HG03354 (cell line): ENCODE measurements at regions not wholly inside any gene's neighbourhood (a gene's known extent, or its start where the extent isn't known, plus 50 kb on each side); places are given as distances from the start of the nearest gene placed in this dataset.

ENCODE experiments used
- ATAC-seq: cut with Tn5 transposase; IDR thresholded peaks from one replicate; pipeline ENCODE4 v1.9.1; 2021; ENCODE audit warnings: mild to moderate bottlenecking; ENCODE audit not compliant: unreplicated experiment, poor library complexity, severe bottlenecking

DNA sequence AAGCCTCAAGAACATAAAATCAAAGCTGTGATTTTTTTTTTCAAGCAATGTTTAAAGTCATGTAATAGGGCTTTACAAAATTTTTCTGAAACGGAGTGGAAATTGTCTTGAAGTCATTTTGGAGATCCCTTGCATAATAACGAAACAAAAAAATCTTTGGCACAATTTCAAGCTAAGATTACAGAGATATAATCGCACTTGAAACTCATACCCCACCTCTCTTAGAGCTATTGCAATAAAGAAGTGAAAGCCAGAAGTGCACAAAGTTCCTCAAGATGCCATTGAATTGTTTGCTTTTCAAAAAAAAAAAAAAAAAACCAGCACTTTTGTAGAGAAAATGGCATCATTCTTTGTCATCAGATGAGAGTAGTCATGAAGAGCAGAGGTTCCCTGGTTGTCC lies 152.3 kb downstream of the PAX3 start:
- ATAC-seq = no peak

DNA sequence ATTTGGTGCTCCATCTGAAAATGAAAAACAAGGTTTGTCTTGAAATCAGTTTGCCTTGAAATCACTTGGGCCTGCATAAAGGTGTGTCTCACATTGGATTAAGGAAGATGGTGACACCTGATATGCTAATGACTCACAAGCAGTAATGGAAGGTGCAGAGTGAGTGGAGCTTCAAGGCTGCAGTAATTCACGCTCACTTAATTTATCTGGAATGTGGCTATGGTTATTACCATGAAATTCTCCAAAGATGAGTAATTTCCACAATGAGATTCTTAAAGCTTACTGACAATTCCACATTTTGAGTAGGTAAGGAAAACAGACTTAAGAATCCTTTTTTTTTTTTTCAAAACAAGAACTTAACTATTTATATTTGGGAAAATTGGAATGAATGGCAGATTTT lies 156.8 kb downstream of the PAX3 start:
- no peak for ATAC-seq

DNA sequence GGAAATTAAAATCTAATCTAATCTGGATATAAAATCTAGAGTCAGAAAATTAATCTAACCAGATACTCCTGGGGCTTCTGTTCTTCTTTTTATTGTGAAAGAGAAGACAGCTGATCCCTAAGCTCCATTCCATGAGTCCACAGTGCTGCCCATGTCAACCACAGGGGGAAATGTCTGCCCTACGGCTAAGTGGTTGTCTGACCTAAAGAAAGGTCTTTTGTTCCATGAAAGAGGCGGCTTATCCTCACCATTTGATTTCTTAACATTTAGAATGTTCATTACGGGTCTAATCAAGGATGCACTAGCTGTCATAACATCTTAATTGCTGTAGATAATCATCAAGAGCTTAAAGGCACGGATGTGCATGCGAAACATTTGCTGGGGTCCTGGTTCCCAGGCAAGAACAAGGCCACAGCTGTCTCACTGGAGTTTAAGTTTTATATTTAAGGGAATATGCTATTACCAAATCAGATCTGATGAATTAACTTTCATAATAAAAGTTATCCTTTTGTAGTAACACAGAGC lies 162.6 kb downstream of the PAX3 start:
- ATAC-seq = no peak

DNA sequence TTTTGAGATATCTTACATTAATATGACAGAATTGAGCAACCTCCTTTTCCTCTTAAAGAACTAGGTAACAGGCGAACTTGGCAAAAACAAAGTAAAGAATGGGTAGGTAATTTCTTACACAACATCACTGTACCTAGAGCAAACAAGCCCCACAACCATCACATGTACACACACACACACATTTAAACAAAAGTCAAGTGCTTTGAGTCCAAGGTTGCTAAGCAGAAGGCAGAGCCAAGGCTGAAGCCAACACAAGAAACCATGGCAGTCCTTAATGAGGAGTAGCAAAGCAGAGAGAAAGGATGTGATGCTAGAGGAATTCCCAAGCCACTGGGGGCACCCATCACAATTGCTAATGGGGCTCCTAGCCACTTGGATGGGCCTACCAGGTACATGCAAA lies 164.1 kb downstream of the PAX3 start:
- no peak for ATAC-seq

DNA sequence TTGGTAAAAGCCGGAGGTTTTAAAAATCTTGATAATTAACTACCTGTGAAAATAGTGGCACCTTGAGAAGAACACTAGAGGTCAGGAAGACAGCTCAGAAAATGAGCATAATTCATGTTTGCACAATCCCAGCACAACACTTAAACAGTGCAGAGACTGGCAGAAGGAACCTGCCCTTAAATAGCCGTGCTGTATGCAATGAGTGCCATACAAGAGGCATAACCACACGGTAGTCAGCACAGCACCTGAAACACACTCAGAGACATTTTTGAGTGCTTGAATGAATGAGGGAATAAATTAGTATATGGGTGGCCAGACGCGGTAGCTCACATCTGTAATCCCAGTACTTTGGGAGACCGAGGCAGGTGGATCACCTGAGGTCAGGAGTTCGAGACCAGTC lies 164.9 kb downstream of the PAX3 start:
- ATAC-seq = no peak

DNA sequence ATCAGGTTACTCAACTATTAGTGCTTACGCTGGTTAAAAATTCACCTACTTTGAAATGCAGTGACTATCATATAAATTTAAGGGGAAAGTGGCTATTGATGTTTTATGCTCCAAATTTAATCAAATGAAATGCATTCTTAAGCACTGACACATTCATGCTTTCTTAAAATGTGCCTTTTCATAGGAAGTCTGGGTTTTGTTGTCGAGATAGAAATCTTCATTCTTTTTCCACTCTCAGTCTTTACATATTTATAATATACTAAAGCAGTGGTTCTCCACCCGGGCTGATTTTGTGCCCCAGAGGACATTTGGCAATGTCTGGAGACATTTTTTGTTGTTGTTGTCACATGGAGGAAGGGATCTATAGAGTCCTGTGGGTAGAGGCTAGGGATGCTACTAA lies 167.9 kb downstream of the PAX3 start:
- no peak for ATAC-seq

DNA sequence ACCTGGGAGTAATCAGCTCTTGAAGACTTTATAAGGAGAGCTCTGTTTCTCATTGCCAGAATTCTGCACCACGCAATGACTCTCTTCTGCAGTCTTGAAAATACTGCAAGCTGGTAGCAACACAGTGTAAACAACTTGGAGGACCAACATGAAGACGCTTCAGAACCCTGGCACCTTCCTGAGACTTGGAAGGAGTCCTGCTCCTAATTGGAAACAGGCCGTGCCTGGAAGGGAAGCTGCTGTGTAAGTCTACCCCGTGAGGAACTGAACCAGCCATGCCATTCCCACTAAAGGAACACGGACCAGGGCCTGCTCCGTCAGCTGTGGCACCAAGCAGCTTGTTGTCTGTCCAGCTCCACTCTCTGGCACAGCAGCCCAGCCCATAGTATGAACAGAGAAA lies 171.1 kb downstream of the PAX3 start:
- no peak for ATAC-seq

DNA sequence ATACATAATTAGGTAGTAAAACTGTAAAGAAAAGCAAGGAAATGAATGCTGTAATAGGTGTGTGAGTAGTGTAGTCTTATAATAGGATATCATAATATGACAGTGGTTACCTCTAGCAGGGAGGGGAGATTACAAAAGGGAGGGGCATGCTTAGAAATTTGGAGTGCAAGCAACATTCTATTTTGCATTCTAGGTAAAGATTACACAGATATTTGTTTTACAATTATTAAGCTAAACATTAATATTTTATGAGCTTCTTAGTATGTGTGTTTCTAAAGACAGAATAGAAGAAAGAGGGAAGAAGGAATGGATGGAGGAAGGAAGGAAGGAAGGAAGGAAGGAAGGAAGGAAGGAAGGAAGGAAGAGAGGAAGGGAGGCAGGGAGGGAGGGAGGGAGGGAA lies 177.9 kb downstream of the PAX3 start:
- ATAC-seq = no peak

DNA sequence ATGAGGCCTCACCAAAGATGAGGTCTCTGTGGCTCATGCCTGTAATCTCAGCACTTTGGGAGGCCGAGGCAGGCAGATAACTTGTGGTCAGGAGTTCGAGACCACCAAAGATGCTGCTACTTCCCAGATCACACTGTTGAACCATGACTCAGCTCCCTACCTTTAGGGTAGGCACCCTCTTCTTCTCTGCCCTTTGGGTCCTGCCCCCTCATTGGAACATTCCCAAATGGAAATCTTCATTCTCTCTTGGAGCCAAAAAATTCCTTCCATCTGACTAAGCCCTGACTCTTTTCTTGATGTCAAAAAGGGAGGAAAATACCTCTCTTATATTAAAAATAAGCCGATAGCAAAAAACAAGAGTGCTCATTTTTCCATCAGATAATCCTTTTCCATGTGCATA lies 183.5 kb downstream of the PAX3 start:
- no peak for ATAC-seq

DNA sequence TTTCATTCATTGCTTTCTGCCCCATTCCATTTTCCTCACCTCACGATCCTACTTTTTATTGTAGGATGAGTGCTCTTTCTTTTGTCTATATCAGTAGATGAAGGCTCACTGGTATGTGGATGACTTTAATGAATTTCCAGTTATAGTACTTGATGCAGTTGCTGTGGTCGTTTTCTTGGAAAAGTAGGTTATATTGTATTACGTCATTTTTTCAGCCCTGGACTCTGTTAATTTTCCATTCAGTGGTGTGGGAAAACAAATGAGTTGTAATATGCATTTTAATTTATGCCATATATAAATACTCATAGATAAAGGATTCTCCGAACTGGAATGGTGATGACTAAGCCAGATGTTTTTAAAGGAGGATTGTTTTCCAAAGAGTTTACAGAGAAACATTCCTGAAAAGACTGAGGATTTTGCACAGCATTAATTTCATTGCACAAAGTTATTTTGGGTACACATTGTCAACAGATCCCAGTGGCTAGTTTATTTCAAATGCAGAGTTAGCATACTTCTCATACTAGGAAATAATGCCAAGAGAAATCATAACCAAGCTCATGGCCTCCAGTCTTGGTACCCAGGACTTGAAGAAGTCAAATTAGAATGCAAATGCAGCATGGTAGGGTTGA lies 189.7 kb downstream of the PAX3 start:
- no peak for ATAC-seq

DNA sequence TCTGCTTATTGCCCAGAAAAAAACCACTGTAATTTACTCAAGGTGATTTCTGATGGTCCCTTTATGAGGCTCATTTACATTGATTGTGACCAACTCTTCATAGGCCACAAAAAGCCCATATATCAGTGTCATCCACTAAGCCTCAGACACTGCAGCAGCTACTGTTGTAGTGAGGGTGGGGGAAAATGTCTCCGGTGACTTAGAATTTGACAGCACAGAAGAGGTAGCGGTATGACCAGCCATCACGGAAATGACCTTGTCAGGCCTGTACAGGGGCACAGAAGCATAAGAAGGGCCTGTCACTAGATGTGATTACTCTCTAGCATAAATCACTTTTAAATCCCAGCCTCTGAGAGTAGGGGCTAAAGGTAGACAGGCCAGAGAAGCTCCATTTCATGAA lies 190.3 kb downstream of the PAX3 start:
- ATAC-seq = no peak

DNA sequence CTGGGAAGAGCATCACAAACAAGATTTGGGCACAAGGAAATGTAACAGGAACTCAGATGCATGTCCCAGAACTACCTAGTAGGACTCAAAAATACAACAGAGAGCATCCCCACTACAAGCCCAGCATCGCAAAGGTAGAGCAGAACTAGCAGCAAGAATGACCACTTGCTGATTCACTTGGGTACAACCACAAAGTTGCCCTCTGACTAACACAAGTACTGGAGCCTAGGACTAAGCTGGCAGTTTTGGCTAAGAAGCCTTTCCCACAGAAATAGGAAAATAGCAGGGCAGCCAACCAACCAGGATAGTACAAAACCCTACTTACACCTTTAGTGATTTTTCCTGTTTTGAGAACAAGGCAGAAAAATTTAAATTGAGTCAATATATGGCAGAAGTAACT lies 193.8 kb downstream of the PAX3 start:
- no peak for ATAC-seq

DNA sequence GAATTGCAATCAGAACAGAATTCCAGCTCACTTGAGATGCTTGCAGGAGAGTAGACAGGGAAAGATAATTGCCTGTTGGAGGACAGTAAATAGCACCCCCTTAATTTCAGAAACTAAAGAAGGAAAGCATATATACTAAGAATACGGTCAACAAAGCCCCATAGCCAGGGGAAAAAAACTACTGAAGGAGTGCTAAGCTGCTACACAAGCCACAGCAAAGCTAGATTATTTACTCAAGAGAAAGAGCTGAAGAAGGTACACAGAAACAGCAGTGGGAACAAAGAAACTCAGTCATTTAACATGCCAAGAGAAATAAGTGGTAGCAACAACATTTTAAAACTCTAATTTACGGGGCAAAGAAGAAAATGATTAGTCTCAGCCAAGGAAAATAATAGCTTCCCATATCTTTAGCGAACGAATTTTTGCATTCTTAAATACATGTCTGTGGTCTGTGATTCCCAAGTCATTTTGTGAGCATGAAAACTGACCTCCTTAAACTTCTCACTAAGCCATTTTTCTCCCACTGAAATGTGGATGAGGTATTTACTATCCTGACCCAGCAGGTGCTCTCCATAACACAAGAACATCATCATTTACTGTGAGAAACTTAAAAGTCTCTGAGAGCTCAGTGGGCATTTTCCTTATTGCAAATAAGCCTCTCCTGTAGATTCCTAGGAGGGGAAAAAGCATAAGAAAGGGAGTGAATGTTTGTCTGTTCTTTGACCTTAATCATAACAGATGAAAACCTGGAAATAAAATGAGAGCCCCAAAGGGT lies 196.0 kb downstream of the PAX3 start:
- no peak for ATAC-seq

DNA sequence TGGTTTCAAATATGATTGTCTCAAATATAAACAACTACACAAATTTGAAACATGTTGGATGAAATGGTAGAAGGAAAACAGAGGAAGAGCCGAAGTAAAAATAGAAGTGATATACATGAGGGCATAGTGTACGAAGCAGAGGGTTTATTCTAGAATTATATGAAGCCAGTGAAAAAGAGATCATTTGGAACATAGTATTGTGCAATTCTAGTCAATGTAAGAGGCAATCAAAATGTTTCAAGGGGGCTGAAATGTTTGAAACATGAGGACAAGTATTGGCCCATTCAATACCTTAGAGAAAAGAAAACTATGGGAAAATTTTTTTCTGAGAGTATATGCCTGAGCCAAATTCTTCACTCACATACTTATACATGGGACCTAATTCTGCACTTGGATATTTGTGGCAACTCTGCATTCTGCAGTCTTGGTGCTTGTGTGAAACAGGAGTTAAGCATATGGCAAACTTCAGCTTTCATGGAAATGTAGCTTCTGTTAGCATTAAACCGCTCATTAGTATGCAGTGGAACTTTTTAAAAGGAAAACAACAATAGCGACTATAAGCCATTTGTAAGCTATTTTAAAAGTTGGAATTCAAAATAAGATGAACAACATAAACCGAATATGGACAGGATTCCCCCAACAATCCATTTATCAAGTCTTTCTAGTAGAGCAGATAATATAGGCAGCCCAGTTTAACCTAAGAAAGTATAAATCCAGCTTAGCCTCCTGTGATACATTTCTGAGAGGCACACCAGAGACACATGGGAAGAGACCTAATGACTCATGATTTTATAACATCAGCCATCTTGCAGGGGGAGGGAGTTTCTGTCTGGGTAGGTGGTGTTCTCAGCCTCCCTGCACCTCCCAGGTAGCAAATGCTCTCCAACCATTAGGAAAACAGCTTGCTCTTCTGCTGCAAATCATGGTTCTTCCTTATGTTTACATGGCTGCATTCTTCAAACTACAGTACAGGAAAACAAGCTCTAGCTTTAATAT lies 197.8 kb downstream of the PAX3 start:
- no peak for ATAC-seq

DNA sequence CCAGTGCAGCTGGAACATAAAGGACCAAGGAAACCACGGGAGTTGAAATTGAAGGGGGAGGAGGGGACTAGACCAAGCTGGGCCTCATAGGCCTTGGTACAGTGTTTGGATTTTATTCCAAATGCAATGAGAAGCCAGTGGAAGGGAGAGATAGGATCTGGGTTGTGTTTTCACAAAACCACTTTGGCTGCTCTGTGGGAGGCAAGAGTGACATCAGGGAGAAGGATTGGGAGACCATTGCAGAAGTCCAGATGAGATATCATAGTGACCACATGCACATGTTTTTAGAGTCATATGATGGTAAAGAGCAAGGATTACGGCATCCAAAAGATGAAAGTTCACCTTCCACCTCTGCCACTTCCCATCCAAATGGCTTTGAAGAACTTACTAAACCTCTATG lies 210.2 kb downstream of the PAX3 start:
- ATAC-seq = no peak

DNA sequence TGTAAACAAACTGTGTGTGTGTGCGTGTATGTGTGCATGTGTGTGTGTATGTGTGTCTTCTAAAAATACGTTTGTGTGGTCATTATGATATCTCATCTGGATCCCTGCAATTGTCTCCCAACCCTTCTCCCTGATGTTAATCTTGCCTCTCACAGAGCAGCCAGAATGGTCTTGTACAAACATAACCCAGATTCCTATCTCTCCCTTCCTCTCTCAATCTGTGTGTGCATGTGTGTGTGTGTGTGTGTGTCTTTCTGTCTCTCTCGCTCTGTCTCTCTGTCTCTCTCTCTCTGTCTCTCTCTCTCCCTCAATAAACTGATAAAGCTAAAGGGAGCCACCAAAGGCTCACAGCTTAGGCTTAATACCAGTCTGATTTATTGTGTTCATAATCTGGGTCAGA lies 210.8 kb downstream of the PAX3 start:
- ATAC-seq = no peak

DNA sequence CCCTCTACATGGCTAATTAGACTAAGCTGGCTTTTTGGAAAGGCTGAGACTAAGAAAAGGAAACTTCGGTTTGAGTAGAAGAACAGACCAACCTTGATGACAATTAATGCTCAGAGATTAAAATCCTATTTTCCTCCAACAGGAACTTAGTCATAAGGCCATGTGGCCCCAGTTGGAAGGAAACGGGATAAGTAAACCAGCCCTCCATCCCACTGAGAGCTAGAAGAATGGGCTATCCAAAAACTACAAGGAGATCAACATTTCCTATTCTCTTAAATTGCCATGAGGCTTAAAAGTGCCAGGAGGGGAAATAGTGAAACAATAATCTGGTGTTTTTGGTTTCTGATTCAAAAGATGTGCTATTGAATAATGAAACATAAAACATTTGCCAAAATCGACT lies 216.6 kb downstream of the PAX3 start:
- no peak for ATAC-seq

DNA sequence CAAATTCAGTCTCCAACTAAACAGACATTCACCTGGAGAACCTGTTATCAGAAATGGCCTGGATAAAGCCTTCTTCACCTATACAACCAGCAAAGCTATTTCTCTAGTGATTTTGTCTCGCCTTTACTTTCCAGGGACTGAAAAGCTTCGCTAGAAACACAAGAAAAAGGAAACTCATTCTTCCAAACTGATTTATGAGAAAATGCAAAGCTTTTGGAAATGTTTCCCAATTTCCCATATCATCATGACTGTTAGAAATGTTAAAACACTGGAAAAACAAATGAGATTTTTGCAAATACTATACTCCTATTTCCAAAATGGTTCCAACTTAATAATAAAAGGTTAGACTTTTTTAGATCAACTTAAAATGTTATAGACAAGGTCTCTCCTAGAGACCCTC lies 218.7 kb downstream of the PAX3 start:
- no peak for ATAC-seq

DNA sequence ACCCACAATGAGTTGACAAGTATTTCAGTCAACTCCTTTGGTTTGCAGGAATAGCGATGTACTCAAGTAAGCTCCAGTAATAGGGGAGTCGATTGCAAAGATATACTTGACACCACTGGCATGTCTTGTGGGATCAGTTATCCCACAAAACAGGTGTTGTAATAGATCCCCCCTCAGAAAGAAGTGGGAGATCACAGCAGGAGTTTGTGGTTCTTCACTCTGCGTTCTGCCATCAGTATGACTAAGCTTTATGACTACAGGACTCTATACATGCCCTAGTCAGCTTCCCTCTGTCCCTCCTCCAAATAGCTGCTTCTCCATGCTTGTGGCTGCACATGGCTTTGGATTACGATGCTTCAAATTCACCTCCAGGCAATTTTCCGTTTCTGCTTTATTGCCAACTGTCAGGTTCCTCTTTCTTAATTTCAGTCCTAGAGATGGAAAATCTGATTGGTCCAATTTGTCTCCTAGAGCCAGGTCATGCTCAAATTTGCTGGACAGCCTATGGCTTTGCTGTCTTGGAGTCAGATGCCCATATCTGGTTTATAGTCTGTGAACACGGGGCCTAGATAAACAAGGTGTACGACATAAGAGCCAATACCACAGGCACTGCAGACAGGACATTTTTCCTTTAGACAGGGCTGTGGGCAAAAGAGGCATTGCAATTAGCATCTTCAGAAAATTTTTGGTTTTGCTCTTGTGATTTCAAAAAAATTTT lies 221.7 kb downstream of the PAX3 start:
- no peak for ATAC-seq

DNA sequence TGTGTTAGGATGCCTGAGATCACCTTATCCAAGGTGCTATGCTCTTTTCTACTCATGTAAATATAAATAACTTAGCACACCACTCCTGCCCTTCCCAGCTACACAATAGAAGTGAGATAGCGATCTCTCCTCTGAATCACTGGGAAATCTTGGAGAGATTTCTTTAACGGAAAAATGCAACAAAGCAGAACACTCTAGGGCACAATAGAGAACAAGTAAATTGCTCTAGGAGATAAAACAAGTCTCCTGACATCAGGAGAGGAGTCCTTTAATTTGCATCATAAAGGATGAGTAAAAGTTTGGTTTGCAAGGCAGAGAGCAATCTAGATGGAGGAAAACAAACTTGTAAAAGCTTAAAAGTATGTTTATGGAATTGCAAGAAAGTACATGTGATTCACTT lies 224.1 kb downstream of the PAX3 start:
- no peak for ATAC-seq
